Right atrium auricular region (tissue), 2 donors: ENCODE measurements at regions not wholly inside any gene's neighbourhood (a gene's known extent, or its start where the extent isn't known, plus 50 kb on each side); places are given as distances from the start of the nearest gene placed in this dataset.
A peak's percentile ranks its signal among the peaks of the same experiment; 100 is the strongest.

Source experiments
- DNase-seq: peaks from one replicate; pipeline ENCODE4 v3.0.0-alpha.2; 2019; ENCODE audit warnings: low spot score
- H3K27ac ChIP-seq, 2 donors: fragments of 200-600 bp; sonication (generic); 1 replicate in 1 of 2; 2 replicates in 1 of 2; pipeline ENCODE4 v1.5.1; 2016 to 2019
- H3K27me3 ChIP-seq, 2 donors: fragments of 200-600 bp; sonication (generic); one replicate each; pipeline versions ENCODE4 v1.5.1 to v1.6.0; 2017 to 2019
- H3K36me3 ChIP-seq: fragments of 200-600 bp; sonication (generic); one replicate; pipeline ENCODE4 v1.5.1; 2016
- H3K4me1 ChIP-seq, 2 donors: fragments of 200-600 bp; sonication (generic); one replicate each; pipeline versions ENCODE4 v1.5.1 to v1.6.0; 2017 to 2019
- H3K4me3 ChIP-seq, 2 donors: fragments of 200-600 bp; sonication (generic); 1 replicate in 1 of 2; 2 replicates in 1 of 2; pipeline ENCODE4 v1.5.1; 2017 to 2019; ENCODE audit warnings: mild to moderate bottlenecking in 1 of 2, moderate library complexity in 1 of 2
- H3K9me3 ChIP-seq, 2 donors: fragments of 200-600 bp; sonication (generic); one replicate each; pipeline ENCODE4 v1.5.1; 2019
- TF ChIP-seq, protein P1 (sequence below), 2 donors: fragments of 200-600 bp; sonication (generic); IDR thresholded peaks; one replicate each; pipeline ENCODE4 v1.5.1; 2019; ENCODE audit warnings: antibody characterized with exemption in 2 of 2

DNA sequence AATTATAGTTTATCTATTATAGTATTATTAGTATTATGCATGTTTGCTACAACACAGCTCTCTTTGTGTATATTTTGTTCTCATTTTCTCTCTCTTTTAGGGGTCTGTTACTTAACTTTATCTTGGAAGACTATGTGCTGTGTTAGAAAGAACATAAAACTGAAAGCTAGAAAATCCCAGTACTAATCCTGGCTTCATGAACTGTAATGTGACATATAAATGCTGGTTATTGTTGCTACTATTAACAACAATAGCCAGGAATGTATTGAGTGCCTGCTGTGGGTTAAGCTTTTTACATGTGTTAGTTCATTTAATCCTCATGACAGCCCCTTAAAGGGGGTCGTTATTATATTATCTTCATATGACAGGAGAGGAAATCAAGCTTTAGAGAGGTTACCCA is 170.0 kb upstream of the DTNBP1 start:
- H3K9me3 ChIP-seq = no peaks in the 10 kb centered on the region
- H3K4me3 ChIP-seq = no peak overlapping the region
- no peak overlapping the region for H3K27ac ChIP-seq
- no peaks in the 10 kb centered on the region for H3K4me1 ChIP-seq
- H3K27me3 ChIP-seq = no peaks in the 10 kb centered on the region
- TF ChIP-seq, protein P1, sequence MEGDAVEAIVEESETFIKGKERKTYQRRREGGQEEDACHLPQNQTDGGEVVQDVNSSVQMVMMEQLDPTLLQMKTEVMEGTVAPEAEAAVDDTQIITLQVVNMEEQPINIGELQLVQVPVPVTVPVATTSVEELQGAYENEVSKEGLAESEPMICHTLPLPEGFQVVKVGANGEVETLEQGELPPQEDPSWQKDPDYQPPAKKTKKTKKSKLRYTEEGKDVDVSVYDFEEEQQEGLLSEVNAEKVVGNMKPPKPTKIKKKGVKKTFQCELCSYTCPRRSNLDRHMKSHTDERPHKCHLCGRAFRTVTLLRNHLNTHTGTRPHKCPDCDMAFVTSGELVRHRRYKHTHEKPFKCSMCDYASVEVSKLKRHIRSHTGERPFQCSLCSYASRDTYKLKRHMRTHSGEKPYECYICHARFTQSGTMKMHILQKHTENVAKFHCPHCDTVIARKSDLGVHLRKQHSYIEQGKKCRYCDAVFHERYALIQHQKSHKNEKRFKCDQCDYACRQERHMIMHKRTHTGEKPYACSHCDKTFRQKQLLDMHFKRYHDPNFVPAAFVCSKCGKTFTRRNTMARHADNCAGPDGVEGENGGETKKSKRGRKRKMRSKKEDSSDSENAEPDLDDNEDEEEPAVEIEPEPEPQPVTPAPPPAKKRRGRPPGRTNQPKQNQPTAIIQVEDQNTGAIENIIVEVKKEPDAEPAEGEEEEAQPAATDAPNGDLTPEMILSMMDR (IDR thresholded peaks at IDR 0.05) = no peak
- no peaks in the 10 kb centered on the region for H3K36me3 ChIP-seq
- no peak for DNase-seq

DNA sequence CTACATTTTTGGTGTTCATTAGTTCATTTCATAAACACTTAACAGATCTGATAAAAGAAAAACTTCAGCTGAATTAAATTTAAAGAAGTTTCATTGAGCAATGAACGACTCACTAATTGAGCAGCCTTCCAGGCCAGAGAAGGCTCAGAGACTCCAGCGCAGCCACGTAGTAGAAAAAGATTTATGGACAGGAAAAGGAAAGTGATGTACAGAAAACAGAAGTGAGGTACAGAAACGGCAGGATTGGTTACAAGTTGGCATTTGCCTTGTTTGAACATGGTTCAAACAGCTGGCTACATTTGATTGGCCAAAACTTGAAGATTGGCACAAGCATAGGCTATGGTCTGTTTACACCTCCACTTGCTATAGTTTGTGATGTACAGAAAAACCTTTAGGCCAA is 166.3 kb upstream of the DTNBP1 start:
- H3K36me3 ChIP-seq = no peaks in the 10 kb centered on the region
- no peaks in the 10 kb centered on the region for H3K9me3 ChIP-seq
- H3K4me1 ChIP-seq = no peaks in the 10 kb centered on the region
- TF ChIP-seq, protein P1 (IDR thresholded peaks at IDR 0.05) = no peak
- H3K27ac ChIP-seq = no peak overlapping the region
- H3K27me3 ChIP-seq = no peaks in the 10 kb centered on the region
- no peak overlapping the region for H3K4me3 ChIP-seq
- no peak for DNase-seq

DNA sequence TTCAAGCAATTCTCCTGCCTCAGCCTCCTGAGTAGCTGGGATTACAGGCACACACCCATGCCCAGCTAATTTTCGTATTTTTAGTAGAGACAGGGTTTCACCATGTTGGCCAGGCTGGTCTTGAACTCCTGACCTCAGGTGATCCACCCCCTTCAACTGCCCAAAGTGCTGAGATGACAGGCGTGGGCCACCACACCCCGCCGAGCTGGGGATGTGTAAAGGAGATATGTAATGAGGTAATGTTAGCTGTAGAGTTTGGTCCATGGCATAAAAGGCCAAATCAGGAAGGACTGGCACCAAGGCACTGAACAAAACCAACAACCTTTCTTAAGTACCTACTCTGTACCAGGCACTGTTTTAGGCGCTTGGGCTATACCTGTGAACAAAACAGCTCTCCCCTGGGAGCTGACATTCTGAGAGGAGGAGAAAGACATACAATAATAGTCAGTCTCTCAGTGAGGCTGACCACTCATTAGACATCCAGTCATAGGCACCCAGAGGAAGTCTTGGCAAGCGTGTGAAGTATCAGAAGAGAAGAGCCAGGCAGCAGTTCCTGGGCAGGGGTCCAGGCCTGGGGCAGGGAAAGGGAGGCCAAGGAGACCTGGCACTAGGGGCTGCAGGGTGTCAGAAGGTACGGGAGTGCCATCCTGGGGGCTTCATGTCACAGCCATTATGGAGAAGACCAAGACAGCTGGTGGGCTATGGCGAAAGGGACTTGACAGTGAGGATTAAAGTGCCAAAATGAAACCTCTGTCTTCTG is 164.8 kb upstream of the DTNBP1 start:
- H3K4me1 ChIP-seq = peaks cover 0 to 9% of the 10 kb centered on the region in 2 donors
- H3K36me3 ChIP-seq = no peaks in the 10 kb centered on the region
- H3K9me3 ChIP-seq = no peaks in the 10 kb centered on the region
- H3K27me3 ChIP-seq = no peaks in the 10 kb centered on the region
- peak overlapping the region; percentile 60 to 63 for H3K27ac ChIP-seq
- no peak for DNase-seq
- H3K4me3 ChIP-seq = no peak overlapping the region
- TF ChIP-seq, protein P1 (IDR thresholded peaks at IDR 0.05) = no peak

DNA sequence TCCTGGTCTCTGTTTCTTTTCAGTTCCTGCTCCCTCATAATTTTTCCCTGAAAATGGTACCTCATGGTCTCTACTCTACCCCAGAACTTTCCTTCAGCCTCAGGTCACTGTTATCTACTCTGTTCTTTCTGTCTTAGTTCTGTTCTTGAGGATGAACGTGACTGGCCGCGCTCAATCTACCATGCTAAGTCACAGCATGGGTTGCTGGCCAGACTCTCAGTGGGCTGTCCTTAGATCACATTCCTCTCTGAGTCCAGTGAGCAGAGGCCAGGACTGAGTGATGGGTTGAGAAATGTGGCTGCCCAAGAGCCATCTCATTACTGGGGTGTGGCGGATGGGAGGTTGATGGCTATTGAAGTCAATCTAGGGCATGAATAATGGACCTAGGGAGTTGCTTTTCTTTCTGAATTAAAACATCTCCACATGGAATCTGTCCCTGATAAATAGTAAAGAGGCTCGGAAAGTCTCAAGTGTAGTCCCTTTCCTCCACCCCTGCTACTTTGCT is 164.0 kb upstream of the DTNBP1 start:
- TF ChIP-seq, protein P1 (IDR thresholded peaks at IDR 0.05) = no peak
- Histone ChIP-seq H3K9me3 (no peaks in the 10 kb centered on the region), H3K27me3 (no peaks in the 10 kb centered on the region), H3K27ac (peak overlapping the region in 1 of 2 donors; percentile 63), H3K4me1 (peaks cover 0 to 9% of the 10 kb centered on the region in 2 donors), H3K36me3 (no peaks in the 10 kb centered on the region), H3K4me3 (no peak overlapping the region)
- no peak for DNase-seq

DNA sequence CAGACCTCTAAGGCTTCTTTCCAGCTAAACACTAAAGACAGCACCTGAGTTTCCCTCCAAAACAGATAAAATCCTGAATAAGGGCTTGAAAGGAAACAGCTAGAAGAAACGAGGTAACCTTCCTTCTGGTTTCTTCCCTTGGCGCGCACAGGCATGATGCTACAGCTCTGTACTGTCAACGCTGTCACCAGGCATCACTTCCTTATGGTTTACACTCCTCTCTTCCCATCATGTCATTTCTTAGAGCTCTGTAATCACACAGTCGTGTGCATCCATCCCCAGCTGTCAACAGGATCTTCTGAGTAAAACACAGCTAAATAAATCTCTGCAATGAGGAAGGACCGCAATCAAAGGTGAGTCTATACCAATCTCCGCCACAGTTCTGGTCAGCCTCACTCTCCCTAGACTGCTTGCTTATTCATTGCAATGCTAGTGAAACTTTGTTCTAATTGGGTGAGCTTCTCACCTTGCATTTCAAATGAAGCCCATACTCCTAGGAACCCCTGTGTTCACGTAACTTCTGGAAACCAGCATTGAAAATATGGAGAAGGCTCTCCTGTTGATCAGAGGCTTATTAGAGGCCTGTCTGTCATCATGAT is 162.6 kb upstream of the DTNBP1 start:
- TF ChIP-seq, protein P1 (IDR thresholded peaks at IDR 0.05) = no peak
- H3K27me3 ChIP-seq = no peaks in the 10 kb centered on the region
- no peak overlapping the region for H3K27ac ChIP-seq
- H3K36me3 ChIP-seq = no peaks in the 10 kb centered on the region
- H3K4me3 ChIP-seq = no peak overlapping the region
- H3K9me3 ChIP-seq = no peaks in the 10 kb centered on the region
- H3K4me1 ChIP-seq = peaks cover 0 to 14% of the 10 kb centered on the region in 2 donors
- no peak for DNase-seq
